ENCODE measurements at regions not wholly inside any gene's neighbourhood (a gene's known extent, or its start where the extent isn't known, plus 50 kb on each side); places are given as distances from the start of the nearest gene placed in this dataset.

GRCh38 chr6:21355638-21356037, 237.9 kb upstream of the SOX4 start:
- TF ChIP-seq CTCF (IDR thresholded peaks at IDR 0.05) (no peak), POLR2A (IDR thresholded peaks at IDR 0.05) (no peak)

Data from Peyer's patch (tissue), 4 donors.